IPS-18a (cell line): ENCODE measurements at regions not wholly inside any gene's neighbourhood (a gene's known extent, or its start where the extent isn't known, plus 50 kb on each side); places are given as distances from the start of the nearest gene placed in this dataset.

Experiments used
- H3K27ac ChIP-seq: one replicate; pipeline ENCODE4 v1.5.1; 2013; ENCODE audit warnings: low read length
- H3K27me3 ChIP-seq: one replicate; pipeline ENCODE4 v1.6.1; 2013; ENCODE audit warnings: mild to moderate bottlenecking, low read length; ENCODE audit not compliant: control insufficient read depth, insufficient read depth
- H3K36me3 ChIP-seq: one replicate; pipeline ENCODE4 v1.6.1; 2013; ENCODE audit warnings: low read depth, low read length; ENCODE audit not compliant: control insufficient read depth
- H3K4me1 ChIP-seq: one replicate; pipeline ENCODE4 v1.6.1; 2013; ENCODE audit warnings: low read depth, low read length; ENCODE audit not compliant: control insufficient read depth
- H3K4me3 ChIP-seq: one replicate; pipeline ENCODE4 v1.5.1; 2013; ENCODE audit warnings: low read length
- H3K9ac ChIP-seq: one replicate; pipeline ENCODE4 v1.6.1; 2013; ENCODE audit warnings: mild to moderate bottlenecking, low read length, moderate library complexity
- H3K9me3 ChIP-seq: one replicate; pipeline ENCODE4 v1.6.1; 2013; ENCODE audit warnings: low read depth, low read length; ENCODE audit not compliant: control insufficient read depth

GRCh38 chr9:94014066-94014654, 59.0 kb upstream of the BARX1 start:
- H3K4me1 ChIP-seq: no peaks in the 10 kb centered on the region
- H3K9me3 ChIP-seq: no peaks in the 10 kb centered on the region
- no peak overlapping the region for H3K4me3 ChIP-seq
- H3K36me3 ChIP-seq: no peaks in the 10 kb centered on the region
- H3K27me3 ChIP-seq: no peaks in the 10 kb centered on the region
- H3K27ac ChIP-seq: no peak overlapping the region
- no peak overlapping the region for H3K9ac ChIP-seq

- Histone ChIP-seq H3K27ac (no peak overlapping the region), H3K9me3 (no peaks in the 10 kb centered on the region), H3K9ac (no peak overlapping the region), H3K36me3 (no peaks in the 10 kb centered on the region), H3K4me3 (no peak overlapping the region), H3K4me1 (no peaks in the 10 kb centered on the region), H3K27me3 (no peaks in the 10 kb centered on the region)
Observed at GRCh38 chr9:94010980-94011533, 55.9 kb upstream of the BARX1 start.

GRCh38 chr9:94005272-94005901, 50.2 kb upstream of the BARX1 start:
- Histone ChIP-seq H3K4me1 (no peaks in the 10 kb centered on the region), H3K27me3 (no peaks in the 10 kb centered on the region), H3K9me3 (no peaks in the 10 kb centered on the region), H3K36me3 (no peaks in the 10 kb centered on the region), H3K27ac (no peak overlapping the region), H3K4me3 (no peak overlapping the region), H3K9ac (no peak overlapping the region)
